AG10803 (cell line): ENCODE measurements at regions not wholly inside any gene's neighbourhood (a gene's known extent, or its start where the extent isn't known, plus 50 kb on each side); places are given as distances from the start of the nearest gene placed in this dataset.

Source experiments
- DNase-seq: peaks from one replicate; pipeline ENCODE4 v3.0.0; 2010; ENCODE audit warnings: low read depth
- H3K4me3 ChIP-seq: 2 replicates; pipeline ENCODE4 v1.5.1; 2011; ENCODE audit warnings: mild to moderate bottlenecking, low read length, control low read depth
- TF ChIP-seq, protein P1 (sequence below): conservative IDR thresholded peaks from 2 replicates; pipeline ENCODE4 v1.5.1; 2011; ENCODE audit warnings: mild to moderate bottlenecking, low read length, control low read depth, inconsistent platforms

DNA sequence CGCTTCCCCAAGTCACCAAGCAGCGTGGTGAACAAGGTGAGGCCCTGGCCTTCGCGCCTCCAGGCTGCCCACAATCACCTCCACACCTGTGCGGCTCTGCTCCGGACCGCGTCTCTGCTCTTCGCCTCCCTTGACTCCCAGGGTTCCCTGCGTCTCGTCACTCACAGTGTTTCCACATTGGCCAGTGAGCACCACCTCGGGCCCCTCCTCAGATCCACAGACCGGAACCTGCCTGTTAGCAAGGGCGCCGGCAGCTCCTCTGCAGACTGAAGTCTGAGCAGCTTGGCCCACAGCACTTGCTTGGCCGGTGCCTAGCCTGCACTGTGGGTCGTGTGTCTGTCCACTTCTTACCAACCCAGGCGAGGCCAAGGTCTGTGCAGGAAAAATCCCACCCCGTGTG, 155.3 kb upstream of the ALKAL2 start:
- TF ChIP-seq, protein P1, sequence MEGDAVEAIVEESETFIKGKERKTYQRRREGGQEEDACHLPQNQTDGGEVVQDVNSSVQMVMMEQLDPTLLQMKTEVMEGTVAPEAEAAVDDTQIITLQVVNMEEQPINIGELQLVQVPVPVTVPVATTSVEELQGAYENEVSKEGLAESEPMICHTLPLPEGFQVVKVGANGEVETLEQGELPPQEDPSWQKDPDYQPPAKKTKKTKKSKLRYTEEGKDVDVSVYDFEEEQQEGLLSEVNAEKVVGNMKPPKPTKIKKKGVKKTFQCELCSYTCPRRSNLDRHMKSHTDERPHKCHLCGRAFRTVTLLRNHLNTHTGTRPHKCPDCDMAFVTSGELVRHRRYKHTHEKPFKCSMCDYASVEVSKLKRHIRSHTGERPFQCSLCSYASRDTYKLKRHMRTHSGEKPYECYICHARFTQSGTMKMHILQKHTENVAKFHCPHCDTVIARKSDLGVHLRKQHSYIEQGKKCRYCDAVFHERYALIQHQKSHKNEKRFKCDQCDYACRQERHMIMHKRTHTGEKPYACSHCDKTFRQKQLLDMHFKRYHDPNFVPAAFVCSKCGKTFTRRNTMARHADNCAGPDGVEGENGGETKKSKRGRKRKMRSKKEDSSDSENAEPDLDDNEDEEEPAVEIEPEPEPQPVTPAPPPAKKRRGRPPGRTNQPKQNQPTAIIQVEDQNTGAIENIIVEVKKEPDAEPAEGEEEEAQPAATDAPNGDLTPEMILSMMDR: no peak
- no peak for DNase-seq

GRCh38 chr2:441258-442022, 153.5 kb upstream of the ALKAL2 start:
- H3K4me3 ChIP-seq: no peak overlapping the region
- no peak for DNase-seq
- TF ChIP-seq, protein P1: no peak

More for the DNA sequence above, 155.3 kb upstream of the ALKAL2 start:
- H3K4me3 ChIP-seq: no peak overlapping the region

DNA sequence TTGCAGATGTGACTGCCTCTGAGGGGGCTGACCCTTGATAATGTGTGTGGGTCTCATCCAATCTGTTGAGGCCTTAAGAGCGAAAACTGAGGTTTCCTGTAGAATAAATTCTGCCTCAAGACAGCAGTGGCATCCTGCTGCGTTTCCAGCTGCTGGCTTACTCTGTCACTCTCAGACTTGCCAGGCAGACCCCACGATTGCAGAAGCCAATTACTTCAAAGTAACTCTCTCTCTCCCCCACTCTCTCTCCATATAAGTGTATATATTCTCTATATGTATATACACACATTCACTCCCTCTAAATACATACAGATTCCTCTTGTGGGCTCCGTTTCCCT, 152.5 kb upstream of the ALKAL2 start:
- no peak for DNase-seq
- TF ChIP-seq, protein P1: no peak
- no peak overlapping the region for H3K4me3 ChIP-seq

DNA sequence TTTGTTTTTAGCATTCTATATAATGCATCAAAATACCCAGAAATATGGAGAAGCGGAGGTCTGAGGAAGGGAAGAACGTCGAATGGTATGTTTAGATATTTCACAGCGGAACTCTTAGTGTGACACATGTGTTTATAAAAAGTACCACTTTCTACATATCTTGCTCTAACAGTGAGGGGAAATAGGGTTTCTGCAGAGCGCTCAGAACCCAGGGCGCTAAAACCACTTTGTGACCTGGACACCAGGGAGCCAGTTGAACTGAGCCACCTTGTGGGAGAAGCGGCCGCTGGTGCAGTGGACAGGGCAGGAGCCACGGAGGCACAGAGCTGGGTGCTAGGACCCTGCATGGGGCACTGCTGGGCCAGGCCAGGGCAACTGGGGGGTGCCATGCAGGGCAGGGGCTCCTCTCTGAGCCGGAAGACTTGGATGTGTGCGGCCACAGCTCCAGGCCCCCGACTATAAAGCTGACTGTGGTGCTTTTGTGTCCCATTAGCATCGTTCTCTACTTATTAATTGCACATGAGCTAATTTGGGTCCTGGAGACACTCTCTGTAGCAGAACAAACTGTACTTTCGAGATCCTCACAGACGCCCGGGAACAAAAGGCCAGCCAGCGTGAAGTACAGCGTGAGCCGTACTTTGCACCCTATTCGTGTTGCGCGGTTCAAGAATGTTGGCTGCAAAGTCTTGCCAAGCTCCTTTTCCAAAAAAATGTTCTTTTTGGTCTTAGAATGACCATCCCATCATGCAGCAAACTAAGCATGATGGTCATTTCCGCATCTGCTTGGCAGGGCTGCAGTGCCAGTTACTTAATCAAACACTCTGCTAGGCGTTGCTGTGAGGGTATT, 151.9 kb upstream of the ALKAL2 start:
- TF ChIP-seq, protein P1: no peak
- no peak for DNase-seq
- no peak overlapping the region for H3K4me3 ChIP-seq

DNA sequence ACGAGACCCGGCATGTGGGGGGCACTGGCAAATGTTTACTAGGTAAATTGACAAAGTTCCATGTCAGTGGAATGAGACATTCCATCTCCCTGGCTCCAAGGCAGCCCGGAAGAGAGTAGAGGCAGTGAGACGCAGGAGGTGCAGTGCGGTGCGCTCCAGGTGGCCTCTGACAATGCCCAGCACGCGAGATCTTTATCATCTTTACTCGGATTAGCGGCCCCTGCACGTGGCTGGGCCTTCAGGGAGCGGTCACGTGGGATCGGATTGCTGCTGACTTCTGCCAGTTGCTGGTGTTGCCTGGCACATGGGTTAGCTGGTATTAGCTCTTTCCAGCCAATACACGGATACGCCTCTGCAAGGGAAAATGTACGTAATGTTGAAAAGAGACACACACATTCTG, 151.2 kb upstream of the ALKAL2 start:
- no peak overlapping the region for H3K4me3 ChIP-seq
- TF ChIP-seq, protein P1: no peak
- DNase-seq: no peak

- TF ChIP-seq, protein P1: no peak
- H3K4me3 ChIP-seq: no peak overlapping the region
- no peak for DNase-seq
Measured at GRCh38 chr2:437756-438393, 150.0 kb upstream of the ALKAL2 start.

- TF ChIP-seq, protein P1: no peak
- H3K4me3 ChIP-seq: no peak overlapping the region
- DNase-seq: no peak
Measured at GRCh38 chr2:437180-437579, 149.3 kb upstream of the ALKAL2 start.
